ENCODE measurements at regions not wholly inside any gene's neighbourhood (a gene's known extent, or its start where the extent isn't known, plus 50 kb on each side); places are given as distances from the start of the nearest gene placed in this dataset.

GRCh38 chr6:138716013-138716412 lies 57.6 kb upstream of the CCDC28A start:
- no peak for DNase-seq

DNA sequence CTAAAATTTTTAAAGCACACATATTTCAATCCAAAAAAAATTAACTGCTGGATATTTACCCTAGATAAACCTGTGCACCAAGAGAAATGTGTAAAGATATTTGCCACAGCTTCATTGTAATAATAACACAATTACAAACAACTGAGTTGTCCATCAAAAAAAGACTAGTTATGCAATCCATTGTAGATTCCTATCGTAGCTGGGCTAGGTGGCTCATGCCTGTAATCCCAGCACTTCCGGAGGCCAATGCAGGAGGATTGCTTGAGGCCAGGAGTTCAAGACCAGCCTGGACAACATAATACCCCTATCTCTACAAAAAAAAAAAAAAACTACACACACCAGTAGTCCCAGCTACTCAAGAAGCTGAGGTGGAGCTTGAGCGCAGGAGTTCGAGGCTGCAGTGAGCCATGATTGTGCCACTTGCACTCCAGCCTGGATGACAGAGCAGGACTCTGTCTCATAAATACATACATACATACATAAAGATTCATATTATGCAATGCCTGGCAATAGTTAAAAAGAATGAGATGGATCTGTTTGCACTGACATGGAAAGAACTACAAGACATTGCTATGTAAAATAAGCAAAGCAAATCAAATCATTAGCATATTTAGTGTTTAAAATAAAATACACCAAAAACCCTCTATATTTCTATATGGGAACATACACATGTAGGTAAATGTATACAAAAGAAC lies 56.5 kb upstream of the CCDC28A start:
- DNase-seq, result no peak

- no peak for DNase-seq
Observed at GRCh38 chr6:138719011-138719635, 54.4 kb upstream of the CCDC28A start.

- DNase-seq, result no peak
Observed at GRCh38 chr6:138719744-138720143, 53.8 kb upstream of the CCDC28A start.

DNA sequence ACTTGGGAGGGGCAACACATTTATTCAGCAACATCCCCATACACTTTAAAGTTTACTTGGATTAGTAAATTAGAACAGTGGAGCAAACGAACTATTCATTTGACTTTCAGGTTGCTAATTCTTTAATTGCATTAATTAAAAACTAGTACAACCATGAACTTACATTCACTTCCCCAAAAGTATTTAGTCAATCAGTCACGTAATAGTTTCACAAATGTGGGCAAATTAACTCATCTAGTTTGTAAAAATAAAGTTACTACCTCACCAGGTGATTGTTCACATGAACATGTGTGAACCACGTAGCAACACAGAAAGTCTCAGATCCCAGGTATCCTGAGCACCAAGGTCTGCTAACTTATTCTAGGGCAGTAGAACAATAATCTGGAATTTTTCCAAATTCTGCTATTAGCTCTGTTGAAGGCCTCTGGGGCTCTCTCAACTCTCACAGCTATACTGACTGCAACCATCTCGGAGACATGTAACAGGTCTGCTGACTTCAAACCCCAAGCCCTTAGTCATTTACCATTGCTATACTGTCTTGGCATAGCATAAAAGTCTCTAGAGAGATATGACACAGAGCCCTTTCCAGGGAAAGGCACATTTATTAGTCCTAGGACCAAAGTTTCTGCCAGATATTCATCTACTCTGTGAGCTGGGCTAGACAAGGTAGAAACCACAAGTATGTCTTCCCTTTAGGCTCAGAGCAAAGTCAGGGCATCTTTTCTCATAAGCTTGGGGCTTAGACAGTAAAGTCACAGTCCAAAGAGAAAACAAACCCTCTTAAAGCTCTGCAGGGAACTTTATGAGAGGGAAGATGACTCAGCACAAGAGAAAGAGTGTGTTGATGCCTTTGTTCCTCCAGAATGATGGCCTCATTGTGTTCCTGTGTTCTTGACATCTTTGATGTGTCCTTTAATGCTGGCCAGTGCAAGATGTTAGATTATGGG lies 50.9 kb upstream of the CCDC28A start:
- no peak for DNase-seq

All from stimulated activated CD4-positive, alpha-beta T cell treated with anti-CD3 and anti-CD28 coated beads, Interleukin-2, amount 100 ng/mL, for 48 hours (primary cell).